PC-9 (cell line): ENCODE measurements at regions not wholly inside any gene's neighbourhood (a gene's known extent, or its start where the extent isn't known, plus 50 kb on each side); places are given as distances from the start of the nearest gene placed in this dataset.

Experiments used
- BruUV-seq: library from RNA; stranded (reverse); fragments of 400-500 nt; replicated peaks from 2 replicates; lab custom pipeline; 2021; lab: Mats Ljungman, UMichigan
- CTCF ChIA-PET: fragments of 300-600 bp; sonication (Branson Sonifier 250); formaldehyde crosslinking; loops from one replicate; lab custom pipeline; 2022; ENCODE audit warnings: antibody characterized with exemption; lab: Charles Lee
- POLR2A ChIA-PET: fragments of 300-600 bp; sonication (Branson Sonifier 250); formaldehyde crosslinking; loops from one replicate; lab custom pipeline; 2022; ENCODE audit warnings: antibody characterized with exemption; ENCODE audit not compliant: unreplicated experiment; lab: Charles Lee
- DNase-seq, 2 experiments: peaks; one replicate each; pipeline versions ENCODE4 v3.0.0 to v3.0.0-alpha.2; 2015 to 2022; ENCODE audit warnings: mixed read lengths in 1 of 2
- H2AFZ ChIP-seq: fragments of 200-600 bp; sonication (generic); 2 replicates; pipeline ENCODE4 v1.8.1; 2017; ENCODE audit warnings: antibody characterized with exemption
- H3F3A ChIP-seq: fragments of 200-600 bp; sonication (generic); 2 replicates; pipeline ENCODE4 v1.8.1; 2017; ENCODE audit warnings: antibody characterized with exemption, mild to moderate bottlenecking, low read depth; ENCODE audit not compliant: insufficient read depth
- H3K27ac ChIP-seq: fragments of 200-600 bp; sonication (generic); 2 replicates; pipeline ENCODE4 v1.6.1; 2016; ENCODE audit warnings: mixed run types
- H3K27me3 ChIP-seq: fragments of 200-600 bp; sonication (generic); 2 replicates; pipeline ENCODE4 v1.6.1; 2016; ENCODE audit warnings: low read depth, mixed run types; ENCODE audit not compliant: insufficient read depth
- H3K36me3 ChIP-seq: fragments of 200-600 bp; sonication (generic); 2 replicates; pipeline ENCODE4 v1.6.1; 2016; ENCODE audit warnings: low read depth, mixed run types
- H3K4me1 ChIP-seq: fragments of 200-600 bp; sonication (generic); replicated peaks from 2 replicates; pipeline ENCODE4 v1.6.1; 2016; ENCODE audit warnings: mixed run types; ENCODE audit not compliant: insufficient read depth
- H3K4me2 ChIP-seq: fragments of 200-600 bp; sonication (generic); 2 replicates; pipeline ENCODE4 v1.6.1; 2017; ENCODE audit warnings: mixed run types
- H3K4me3 ChIP-seq: fragments of 200-600 bp; sonication (generic); 2 replicates; pipeline ENCODE4 v1.6.1; 2016; ENCODE audit warnings: mixed run types
- H3K79me2 ChIP-seq: fragments of 200-600 bp; sonication (generic); 2 replicates; pipeline ENCODE4 v1.6.1; 2017; ENCODE audit warnings: low read depth, mixed run types
- H3K9me2 ChIP-seq: fragments of 200-600 bp; sonication (generic); 2 replicates; pipeline ENCODE4 v1.8.1; 2017; ENCODE audit warnings: mild to moderate bottlenecking; ENCODE audit not compliant: insufficient read depth
- H3K9me3 ChIP-seq: fragments of 200-600 bp; sonication (generic); 2 replicates; pipeline ENCODE4 v1.8.1; 2016; ENCODE audit warnings: low read depth; ENCODE audit not compliant: insufficient read depth
- H4K20me1 ChIP-seq: fragments of 200-600 bp; sonication (generic); 2 replicates; pipeline ENCODE4 v1.8.1; 2017; ENCODE audit not compliant: insufficient read depth
- EZH2 ChIP-seq: fragments of 200-600 bp; sonication (generic); IDR thresholded peaks from 2 replicates; pipeline ENCODE4 v1.8.0; 2017; ENCODE audit warnings: antibody characterized with exemption, low read depth
- intact Hi-C: fragments of 100-400 bp; cut with micrococcal nuclease; formaldehyde crosslinking; loops from one replicate; pipeline ENCODE4 v1.10.0; 2022; ENCODE audit not compliant: unreplicated experiment
- TF ChIP-seq, protein P1 (sequence below): fragments of 200-600 bp; sonication (generic); conservative IDR thresholded peaks from 2 replicates; pipeline ENCODE4 v1.6.1; 2017; ENCODE audit warnings: mixed run types, antibody characterized with exemption, mild to moderate bottlenecking, moderate library complexity

DNA sequence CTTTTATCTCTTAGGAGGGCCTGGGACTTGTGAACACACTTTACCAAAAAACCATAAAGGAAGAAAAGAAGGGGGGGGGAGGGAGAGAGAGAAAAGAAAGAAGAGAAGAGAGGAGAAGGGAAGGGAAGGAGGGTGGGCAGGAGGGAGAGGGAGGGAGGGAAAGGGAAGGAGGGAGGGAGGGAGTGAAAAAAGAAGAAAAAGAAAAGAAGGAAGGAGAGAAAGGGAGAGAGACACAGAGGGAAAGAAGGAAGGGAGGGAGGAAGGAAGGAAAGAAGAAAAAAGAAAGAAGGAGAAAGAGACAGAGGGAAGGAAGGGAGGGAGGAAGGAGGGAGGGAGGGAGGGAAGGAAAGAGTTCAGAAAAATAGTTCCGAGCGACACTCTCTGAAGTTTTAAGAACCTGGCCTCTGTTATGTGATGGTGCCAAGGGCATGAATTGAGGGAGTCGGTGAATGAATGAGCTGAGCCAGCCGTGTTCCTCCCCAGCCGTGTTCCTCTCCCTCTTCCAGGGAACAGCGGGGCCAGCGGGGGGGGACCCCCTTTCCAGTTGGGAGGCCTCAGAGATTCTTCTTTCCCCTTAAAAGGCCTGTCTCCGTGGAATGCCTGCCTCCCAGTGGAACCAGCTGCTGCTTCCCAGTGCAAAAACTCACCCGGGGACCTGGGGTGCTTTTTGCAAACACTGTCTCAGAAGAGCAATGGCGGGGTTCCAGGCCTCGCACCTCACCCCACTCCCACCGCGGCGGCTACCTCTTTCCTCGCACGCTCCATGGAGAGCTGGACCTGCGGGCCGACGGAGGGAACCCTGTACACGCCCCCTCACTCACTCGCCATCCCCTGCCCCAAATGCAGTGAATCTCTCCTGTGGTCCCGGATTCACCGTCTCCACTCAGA, 84.1 kb downstream of the FOXL3 start:
- no TSS peak for BruUV-seq
- CTCF ChIA-PET, result interaction anchor here (0.6 kb wide), 1 partner anchor 320 kb away, joined by 3 read pairs; no protein-coding TSS in a partner anchor

DNA sequence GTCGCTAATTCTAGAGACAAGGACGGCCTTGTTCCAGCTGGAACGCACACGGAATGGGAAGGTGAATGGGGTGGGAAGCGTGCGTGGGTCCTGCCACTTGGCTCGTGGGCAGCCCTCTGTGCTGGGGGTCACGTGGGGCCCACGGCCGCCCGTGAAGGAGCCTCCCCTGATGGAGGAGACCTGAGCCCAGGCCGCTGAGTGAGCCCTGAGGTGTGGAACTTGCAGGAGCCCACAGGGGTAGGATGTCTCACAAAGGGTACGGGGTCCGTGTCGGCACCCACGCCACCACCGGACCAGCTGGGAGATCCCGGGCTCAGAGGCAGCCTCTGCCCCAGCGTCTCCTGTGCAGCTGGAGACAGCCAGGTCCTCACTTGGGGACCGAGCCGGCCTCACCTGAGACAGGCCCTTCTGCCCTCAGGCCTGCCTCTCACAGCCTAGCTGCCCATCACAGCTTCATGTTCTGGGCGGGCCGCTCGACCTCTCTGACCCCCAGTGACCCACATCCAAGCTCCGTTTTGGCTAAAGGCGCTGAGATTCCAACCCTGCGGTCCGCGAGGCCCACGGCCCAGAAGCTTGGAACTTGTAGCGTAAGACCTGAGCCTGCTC, 84.8 kb downstream of the FOXL3 start:
- TF ChIP-seq, protein P1, sequence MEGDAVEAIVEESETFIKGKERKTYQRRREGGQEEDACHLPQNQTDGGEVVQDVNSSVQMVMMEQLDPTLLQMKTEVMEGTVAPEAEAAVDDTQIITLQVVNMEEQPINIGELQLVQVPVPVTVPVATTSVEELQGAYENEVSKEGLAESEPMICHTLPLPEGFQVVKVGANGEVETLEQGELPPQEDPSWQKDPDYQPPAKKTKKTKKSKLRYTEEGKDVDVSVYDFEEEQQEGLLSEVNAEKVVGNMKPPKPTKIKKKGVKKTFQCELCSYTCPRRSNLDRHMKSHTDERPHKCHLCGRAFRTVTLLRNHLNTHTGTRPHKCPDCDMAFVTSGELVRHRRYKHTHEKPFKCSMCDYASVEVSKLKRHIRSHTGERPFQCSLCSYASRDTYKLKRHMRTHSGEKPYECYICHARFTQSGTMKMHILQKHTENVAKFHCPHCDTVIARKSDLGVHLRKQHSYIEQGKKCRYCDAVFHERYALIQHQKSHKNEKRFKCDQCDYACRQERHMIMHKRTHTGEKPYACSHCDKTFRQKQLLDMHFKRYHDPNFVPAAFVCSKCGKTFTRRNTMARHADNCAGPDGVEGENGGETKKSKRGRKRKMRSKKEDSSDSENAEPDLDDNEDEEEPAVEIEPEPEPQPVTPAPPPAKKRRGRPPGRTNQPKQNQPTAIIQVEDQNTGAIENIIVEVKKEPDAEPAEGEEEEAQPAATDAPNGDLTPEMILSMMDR, result no peak
- intact Hi-C loops, result no loop called here
- no peaks in the 10 kb centered on the region for H3K9me2 ChIP-seq
- H3K79me2 ChIP-seq, result no peaks in the 10 kb centered on the region
- H3K27ac ChIP-seq, result no peak overlapping the region
- H3K4me1 ChIP-seq, result no peaks in the 10 kb centered on the region
- H3F3A ChIP-seq, result no peaks in the 10 kb centered on the region
- POLR2A ChIA-PET, result no interaction called here
- H3K27me3 ChIP-seq, result peaks cover 79% of the 10 kb centered on the region
- no peak overlapping the region for H3K4me2 ChIP-seq
- CTCF ChIA-PET, result interaction anchor here (0.6 kb wide), 1 partner anchor 321 kb away, joined by 3 read pairs; no protein-coding TSS in a partner anchor
- BruUV-seq, result no TSS peak
- DNase-seq, result no peak
- no peaks in the 10 kb centered on the region for H3K9me3 ChIP-seq
- no peaks in the 10 kb centered on the region for H3K36me3 ChIP-seq
- no peak overlapping the region for H2AFZ ChIP-seq
- no peak overlapping the region for H3K4me3 ChIP-seq
- H4K20me1 ChIP-seq, result no peaks in the 10 kb centered on the region

More for the DNA sequence above, 84.1 kb downstream of the FOXL3 start:
- no peak for DNase-seq
- H3K79me2 ChIP-seq, result no peaks in the 10 kb centered on the region
- no peak overlapping the region for H3K27ac ChIP-seq
- no peak for TF ChIP-seq EZH2
- TF ChIP-seq, protein P1, result no peak
- no peaks in the 10 kb centered on the region for H3K4me1 ChIP-seq
- intact Hi-C loops, result no loop called here
- H3K27me3 ChIP-seq, result peaks cover 79% of the 10 kb centered on the region
- no peaks in the 10 kb centered on the region for H3F3A ChIP-seq
- POLR2A ChIA-PET, result no interaction called here
- no peaks in the 10 kb centered on the region for H3K9me2 ChIP-seq
- no peaks in the 10 kb centered on the region for H3K36me3 ChIP-seq
- H3K4me2 ChIP-seq, result no peak overlapping the region
- no peaks in the 10 kb centered on the region for H3K9me3 ChIP-seq
- no peaks in the 10 kb centered on the region for H4K20me1 ChIP-seq
- no peak overlapping the region for H2AFZ ChIP-seq
- no peak overlapping the region for H3K4me3 ChIP-seq

DNA sequence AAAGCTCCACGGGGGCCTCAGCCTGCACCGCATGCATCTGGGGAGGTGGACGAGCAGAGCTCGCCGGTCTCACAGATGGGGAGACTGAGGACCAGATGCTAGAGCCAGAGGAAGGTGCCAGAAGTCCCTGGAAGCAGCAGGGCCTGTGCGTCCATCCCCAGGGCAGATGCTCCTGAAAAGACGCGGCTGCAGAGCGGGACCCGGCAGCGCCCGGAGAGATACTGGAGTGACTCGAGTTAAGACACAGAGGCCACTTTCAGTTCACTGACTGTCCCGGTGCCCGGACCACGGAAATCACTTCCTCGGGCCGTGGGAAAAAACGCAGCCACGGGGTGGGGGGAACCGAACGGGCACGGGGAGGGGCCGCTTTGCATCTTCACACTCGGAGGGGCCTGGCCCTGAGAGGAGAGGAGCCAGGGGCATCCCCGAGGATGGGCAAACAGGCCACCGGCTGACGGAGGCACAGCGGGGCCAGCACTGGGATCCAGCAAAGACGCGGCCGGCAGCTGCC, 85.4 kb downstream of the FOXL3 start:
- H3K27ac ChIP-seq, result no peak overlapping the region
- intact Hi-C loops, result no loop called here
- ChIA-PET CTCF (no interaction called here), POLR2A (no interaction called here)
- no peaks in the 10 kb centered on the region for H3K79me2 ChIP-seq
- BruUV-seq, result no TSS peak
- peaks cover 78% of the 10 kb centered on the region for H3K27me3 ChIP-seq
- TF ChIP-seq, protein P1, result no peak
- no peak for TF ChIP-seq EZH2
- H3K9me2 ChIP-seq, result no peaks in the 10 kb centered on the region
- DNase-seq, result no peak
- no peaks in the 10 kb centered on the region for H4K20me1 ChIP-seq
- H3K4me2 ChIP-seq, result no peak overlapping the region
- no peaks in the 10 kb centered on the region for H3F3A ChIP-seq
- no peaks in the 10 kb centered on the region for H3K4me1 ChIP-seq
- H2AFZ ChIP-seq, result no peak overlapping the region
- H3K4me3 ChIP-seq, result no peak overlapping the region
- no peaks in the 10 kb centered on the region for H3K9me3 ChIP-seq
- no peaks in the 10 kb centered on the region for H3K36me3 ChIP-seq
